IPS-NIHi11 (cell line): ENCODE measurements at regions not wholly inside any gene's neighbourhood (a gene's known extent, or its start where the extent isn't known, plus 50 kb on each side); places are given as distances from the start of the nearest gene placed in this dataset.
A peak's percentile ranks its signal among the peaks of the same experiment; 100 is the strongest.

Experiments used
- DNase-seq: peaks from one replicate; pipeline ENCODE4 v3.0.0; 2012; ENCODE audit warnings: mixed read lengths, low spot score

GRCh38 chr11:19403196-19403895 is 162.6 kb upstream of the E2F8 start:
- DNase-seq, result no peak

- no peak for DNase-seq
These were observed 159.6 kb upstream of the E2F8 start for GRCh38 chr11:19400296-19400695.

GRCh38 chr11:19398772-19399527 is 158.2 kb upstream of the E2F8 start:
- no peak for DNase-seq

GRCh38 chr11:19398273-19398672 is 157.5 kb upstream of the E2F8 start:
- DNase-seq, result no peak

- peak; percentile 36 for DNase-seq
These were observed 154.3 kb upstream of the E2F8 start for GRCh38 chr11:19395050-19395449.

- DNase-seq, result no peak
These were observed 153.8 kb upstream of the E2F8 start for GRCh38 chr11:19394525-19395016.

- DNase-seq, result no peak
These were observed 153.2 kb upstream of the E2F8 start for GRCh38 chr11:19393941-19394340.

GRCh38 chr11:19392847-19393518 is 152.2 kb upstream of the E2F8 start:
- no peak for DNase-seq

- no peak for DNase-seq
These were observed 151.6 kb upstream of the E2F8 start for GRCh38 chr11:19392321-19392720.

- DNase-seq, result no peak
These were observed 150.9 kb upstream of the E2F8 start for GRCh38 chr11:19391652-19392051.

GRCh38 chr11:19391026-19391425 is 150.3 kb upstream of the E2F8 start:
- no peak for DNase-seq

- DNase-seq, result no peak
These were observed 149.1 kb upstream of the E2F8 start for GRCh38 chr11:19389787-19390303.

- DNase-seq, result no peak
These were observed 141.4 kb upstream of the E2F8 start for GRCh38 chr11:19382131-19382611.

GRCh38 chr11:19380375-19380774 is 139.6 kb upstream of the E2F8 start:
- DNase-seq, result no peak

GRCh38 chr11:19379465-19379864 is 138.7 kb upstream of the E2F8 start:
- DNase-seq, result no peak

GRCh38 chr11:19378814-19379213 is 138.1 kb upstream of the E2F8 start:
- DNase-seq, result no peak

- no peak for DNase-seq
These were observed 137.1 kb upstream of the E2F8 start for GRCh38 chr11:19377881-19378280.

- no peak for DNase-seq
These were observed 134.7 kb upstream of the E2F8 start for GRCh38 chr11:19375440-19375839.

GRCh38 chr11:19374151-19374569 is 133.4 kb upstream of the E2F8 start:
- DNase-seq, result no peak

GRCh38 chr11:19372381-19372780 is 131.6 kb upstream of the E2F8 start:
- DNase-seq, result no peak

- DNase-seq, result no peak
These were observed 129.5 kb upstream of the E2F8 start for GRCh38 chr11:19370100-19370861.
